ENCODE measurements at regions not wholly inside any gene's neighbourhood (a gene's known extent, or its start where the extent isn't known, plus 50 kb on each side); places are given as distances from the start of the nearest gene placed in this dataset.

DNA sequence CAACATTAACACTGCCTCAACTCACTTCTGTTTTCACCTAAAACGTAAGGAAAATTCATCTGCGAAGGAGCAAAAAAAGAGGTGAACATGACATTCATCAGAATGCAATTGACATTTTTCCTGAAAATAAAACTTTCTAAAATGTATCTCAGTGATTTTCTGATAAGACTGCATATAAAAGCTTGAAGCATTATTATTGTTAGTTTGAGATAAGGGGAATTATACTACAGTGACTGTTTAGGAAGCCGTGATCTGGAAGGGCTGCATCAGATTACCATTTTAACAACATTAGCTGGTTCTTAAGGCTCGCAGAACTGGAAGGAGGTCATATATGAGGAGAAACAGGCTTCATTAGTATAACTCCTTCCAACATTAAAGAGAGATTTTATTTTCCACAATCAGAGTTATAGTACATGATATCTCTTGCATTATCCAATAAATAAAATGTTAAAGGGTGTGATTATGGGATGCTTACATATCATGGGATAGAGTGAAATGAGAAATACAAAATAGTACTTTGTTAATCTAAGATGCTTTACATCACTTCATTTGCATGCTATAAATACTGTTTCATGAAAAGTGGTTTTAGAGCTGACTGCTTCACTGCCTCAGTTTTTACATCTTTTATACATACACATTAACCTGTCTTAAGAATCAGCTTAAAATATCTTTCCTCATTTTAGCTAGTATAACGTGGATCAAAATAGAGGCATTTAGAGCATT is 1820.1 kb upstream of the TENM3 start:
- TF ChIP-seq, protein P1, sequence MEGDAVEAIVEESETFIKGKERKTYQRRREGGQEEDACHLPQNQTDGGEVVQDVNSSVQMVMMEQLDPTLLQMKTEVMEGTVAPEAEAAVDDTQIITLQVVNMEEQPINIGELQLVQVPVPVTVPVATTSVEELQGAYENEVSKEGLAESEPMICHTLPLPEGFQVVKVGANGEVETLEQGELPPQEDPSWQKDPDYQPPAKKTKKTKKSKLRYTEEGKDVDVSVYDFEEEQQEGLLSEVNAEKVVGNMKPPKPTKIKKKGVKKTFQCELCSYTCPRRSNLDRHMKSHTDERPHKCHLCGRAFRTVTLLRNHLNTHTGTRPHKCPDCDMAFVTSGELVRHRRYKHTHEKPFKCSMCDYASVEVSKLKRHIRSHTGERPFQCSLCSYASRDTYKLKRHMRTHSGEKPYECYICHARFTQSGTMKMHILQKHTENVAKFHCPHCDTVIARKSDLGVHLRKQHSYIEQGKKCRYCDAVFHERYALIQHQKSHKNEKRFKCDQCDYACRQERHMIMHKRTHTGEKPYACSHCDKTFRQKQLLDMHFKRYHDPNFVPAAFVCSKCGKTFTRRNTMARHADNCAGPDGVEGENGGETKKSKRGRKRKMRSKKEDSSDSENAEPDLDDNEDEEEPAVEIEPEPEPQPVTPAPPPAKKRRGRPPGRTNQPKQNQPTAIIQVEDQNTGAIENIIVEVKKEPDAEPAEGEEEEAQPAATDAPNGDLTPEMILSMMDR (IDR thresholded peaks at IDR 0.05; ENCODE audit: control insufficient read depth, extremely low read depth, insufficient read depth), result no peak
- DNase-seq (ENCODE audit: low read depth), result no peak
- no peak overlapping the region for H3K4me3 ChIP-seq (ENCODE audit: low read depth, low read length)

DNA sequence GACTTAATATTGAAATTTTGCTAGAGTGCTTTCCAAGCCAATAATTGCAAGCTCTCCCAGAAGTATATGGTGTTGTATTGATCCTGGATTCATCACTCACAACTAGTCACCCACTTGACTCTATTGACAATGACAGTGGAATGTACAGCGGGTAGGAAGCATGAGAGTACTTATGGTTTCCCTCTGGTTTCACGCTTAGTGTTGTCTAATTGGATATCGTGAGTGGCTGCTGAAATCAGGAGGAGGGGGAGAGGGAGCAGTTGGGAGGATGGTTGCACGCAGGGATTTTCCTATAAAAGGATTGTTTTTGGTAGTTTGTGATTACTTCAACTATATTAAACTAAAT is 1819.5 kb upstream of the TENM3 start:
- H3K4me3 ChIP-seq (ENCODE audit: low read depth, low read length), result no peak overlapping the region
- no peak for DNase-seq (ENCODE audit: low read depth)
- TF ChIP-seq, protein P1 (IDR thresholded peaks at IDR 0.05; ENCODE audit: control insufficient read depth, extremely low read depth, insufficient read depth), result no peak

DNA sequence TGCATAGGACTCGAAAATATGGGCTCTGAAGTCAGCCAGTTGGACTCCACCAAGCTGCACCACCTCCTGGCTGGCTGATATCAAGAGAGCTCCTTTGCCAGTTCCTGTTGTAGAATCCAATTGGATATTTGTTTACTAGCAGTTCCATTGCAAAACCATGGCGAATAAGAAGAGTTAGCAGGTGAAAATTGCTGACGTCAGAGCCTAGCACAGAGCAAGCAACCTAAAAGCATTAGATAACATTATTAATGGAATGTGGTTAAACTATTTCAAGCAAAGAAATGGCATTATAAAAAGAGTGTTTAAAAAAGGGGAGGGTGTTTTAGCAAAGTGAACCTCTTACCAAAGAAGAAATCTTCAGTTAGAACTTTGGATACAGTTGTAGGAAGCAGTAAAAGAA is 1816.3 kb upstream of the TENM3 start:
- TF ChIP-seq, protein P1 (IDR thresholded peaks at IDR 0.05; ENCODE audit: control insufficient read depth, extremely low read depth, insufficient read depth), result no peak
- H3K4me3 ChIP-seq (ENCODE audit: low read depth, low read length), result no peak overlapping the region
- no peak for DNase-seq (ENCODE audit: low read depth)

DNA sequence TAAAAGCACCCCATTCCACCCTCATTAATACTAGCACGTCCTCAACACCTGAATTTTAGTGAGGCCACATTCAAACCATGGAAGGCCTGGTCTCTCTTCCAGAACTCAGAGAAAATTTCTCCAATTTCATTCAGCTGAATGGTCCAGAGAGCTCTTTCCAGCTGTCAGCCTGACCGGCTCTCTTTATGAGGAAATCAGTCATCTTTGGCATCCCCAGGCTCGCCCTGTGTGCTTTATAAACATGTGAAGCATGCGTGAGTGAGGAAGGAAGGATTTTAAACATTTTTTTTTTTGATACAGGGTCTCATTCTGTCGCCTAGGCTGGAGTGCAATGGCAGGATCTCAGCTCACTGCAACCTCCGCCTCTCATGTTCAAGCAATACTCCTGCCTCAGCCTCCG is 1812.9 kb upstream of the TENM3 start:
- no peak overlapping the region for H3K4me3 ChIP-seq (ENCODE audit: low read depth, low read length)
- TF ChIP-seq, protein P1 (IDR thresholded peaks at IDR 0.05; ENCODE audit: control insufficient read depth, extremely low read depth, insufficient read depth), result no peak
- DNase-seq (ENCODE audit: low read depth), result no peak

DNA sequence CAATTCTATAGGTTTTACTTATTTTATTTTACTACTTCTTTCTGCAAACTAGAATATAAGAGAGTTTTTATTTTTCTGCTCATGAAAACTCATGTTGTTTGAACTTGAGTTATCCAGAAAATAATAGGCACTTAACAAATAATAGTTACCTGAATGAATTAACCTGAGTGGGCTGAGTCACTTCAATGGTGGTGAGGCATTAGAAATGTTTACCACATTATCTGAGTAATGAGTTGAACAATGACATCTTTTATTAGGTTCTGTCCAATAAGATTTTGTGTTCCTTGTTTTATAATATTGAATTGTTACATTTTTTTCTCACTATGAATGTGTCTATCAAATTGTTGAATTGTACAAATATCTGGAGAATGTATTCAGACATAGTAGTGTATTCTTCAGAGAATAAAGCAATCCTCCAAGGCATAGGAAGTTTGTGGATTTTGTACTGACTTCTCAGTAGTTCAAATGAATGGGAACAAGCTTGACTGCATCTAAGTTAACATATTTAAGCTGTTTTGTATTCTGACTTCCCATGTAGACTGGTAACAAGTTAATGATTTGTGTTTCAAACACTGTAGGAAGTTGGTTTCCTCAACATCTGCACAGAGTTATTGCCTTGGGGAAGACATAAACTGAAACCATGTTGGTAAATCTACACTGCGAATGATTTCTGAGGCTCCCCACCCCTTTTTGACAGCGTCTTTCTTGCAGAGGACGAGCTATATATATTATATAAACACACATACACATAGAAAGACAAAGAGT is 1808.9 kb upstream of the TENM3 start:
- H3K4me3 ChIP-seq (ENCODE audit: low read depth, low read length), result no peak overlapping the region
- no peak for DNase-seq (ENCODE audit: low read depth)
- TF ChIP-seq, protein P1 (IDR thresholded peaks at IDR 0.05; ENCODE audit: control insufficient read depth, extremely low read depth, insufficient read depth), result no peak

DNA sequence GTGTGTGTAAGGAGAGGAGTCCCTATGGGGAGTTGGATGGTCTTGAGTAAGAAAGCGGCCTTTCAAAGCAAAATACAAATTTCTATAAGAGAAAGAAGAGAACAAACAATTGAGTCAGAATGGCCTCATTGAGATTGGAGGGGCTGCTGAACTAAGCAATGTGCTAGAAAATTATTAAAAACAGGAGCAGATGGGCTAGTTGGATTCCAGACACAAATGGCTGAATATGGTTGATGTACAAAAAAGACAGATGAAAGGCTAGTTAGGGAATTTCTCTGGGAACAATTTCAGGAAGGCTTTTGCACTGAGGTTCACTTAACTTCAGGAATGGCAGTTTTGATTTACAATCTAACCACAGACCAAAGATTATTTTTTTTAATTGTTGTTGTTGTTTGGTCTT is 1806.8 kb upstream of the TENM3 start:
- no peak overlapping the region for H3K4me3 ChIP-seq (ENCODE audit: low read depth, low read length)
- TF ChIP-seq, protein P1 (IDR thresholded peaks at IDR 0.05; ENCODE audit: control insufficient read depth, extremely low read depth, insufficient read depth), result no peak
- DNase-seq (ENCODE audit: low read depth), result no peak

All from LNCaP clone FGC (cell line).